Duodenal mucosa (tissue), 2 donors: ENCODE measurements at regions not wholly inside any gene's neighbourhood (a gene's known extent, or its start where the extent isn't known, plus 50 kb on each side); places are given as distances from the start of the nearest gene placed in this dataset.

Experiments used
- H3K27ac ChIP-seq: one replicate; pipeline ENCODE4 v1.7.0; 2013; ENCODE audit warnings: low read depth, low read length
- H3K27me3 ChIP-seq, 2 donors: one replicate each; pipeline ENCODE4 v1.7.0; 2013; ENCODE audit warnings: low read length in 2 of 2, control low read depth in 1 of 2; ENCODE audit not compliant: insufficient read depth in 2 of 2, control insufficient read depth in 1 of 2
- H3K36me3 ChIP-seq, 2 donors: one replicate each; pipeline ENCODE4 v1.7.0; 2013; ENCODE audit warnings: low read length in 2 of 2, control low read depth in 1 of 2; ENCODE audit not compliant: insufficient read depth in 2 of 2, control insufficient read depth in 1 of 2
- H3K4me1 ChIP-seq, 2 donors: one replicate each; pipeline ENCODE4 v1.7.0; 2013; ENCODE audit warnings: low read length in 2 of 2, control low read depth in 1 of 2; ENCODE audit not compliant: insufficient read depth in 2 of 2, control insufficient read depth in 1 of 2
- H3K4me3 ChIP-seq, 2 donors: one replicate each; pipeline ENCODE4 v1.7.0; 2013; ENCODE audit warnings: low read length in 2 of 2, low read depth in 1 of 2
- H3K9ac ChIP-seq, 2 donors: one replicate each; pipeline ENCODE4 v1.7.0; 2013; ENCODE audit warnings: low read length in 2 of 2, low read depth in 1 of 2
- H3K9me3 ChIP-seq, 2 donors: one replicate each; pipeline ENCODE4 v1.7.0; 2013; ENCODE audit warnings: low read length in 2 of 2, control low read depth in 1 of 2; ENCODE audit not compliant: control insufficient read depth in 1 of 2

DNA sequence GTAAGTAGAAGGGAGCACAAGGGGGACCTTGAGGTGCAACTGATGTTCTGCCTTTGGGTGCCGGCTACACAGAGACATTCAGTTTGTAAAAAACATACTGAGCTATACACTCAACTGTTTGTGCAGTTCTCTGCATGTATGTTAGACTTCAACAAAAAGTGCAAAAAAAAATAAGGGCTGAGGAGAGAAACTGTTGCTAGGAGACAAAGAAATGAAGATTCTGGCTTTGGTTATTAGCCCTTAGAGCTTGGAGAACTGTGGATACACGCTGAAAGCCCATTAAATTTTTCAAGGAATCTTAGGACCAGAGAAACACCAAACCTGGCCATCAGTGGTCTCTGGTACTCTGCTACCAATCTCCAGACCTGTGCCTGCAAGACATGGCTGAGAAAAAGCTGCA is 207.6 kb upstream of the NSMCE3 start:
- H3K9ac ChIP-seq = no peak overlapping the region
- no peak overlapping the region for H3K4me3 ChIP-seq
- H3K27me3 ChIP-seq = no peaks in the 10 kb centered on the region
- no peak overlapping the region for H3K27ac ChIP-seq
- no peaks in the 10 kb centered on the region for H3K36me3 ChIP-seq
- H3K9me3 ChIP-seq = no peaks in the 10 kb centered on the region
- no peaks in the 10 kb centered on the region for H3K4me1 ChIP-seq

DNA sequence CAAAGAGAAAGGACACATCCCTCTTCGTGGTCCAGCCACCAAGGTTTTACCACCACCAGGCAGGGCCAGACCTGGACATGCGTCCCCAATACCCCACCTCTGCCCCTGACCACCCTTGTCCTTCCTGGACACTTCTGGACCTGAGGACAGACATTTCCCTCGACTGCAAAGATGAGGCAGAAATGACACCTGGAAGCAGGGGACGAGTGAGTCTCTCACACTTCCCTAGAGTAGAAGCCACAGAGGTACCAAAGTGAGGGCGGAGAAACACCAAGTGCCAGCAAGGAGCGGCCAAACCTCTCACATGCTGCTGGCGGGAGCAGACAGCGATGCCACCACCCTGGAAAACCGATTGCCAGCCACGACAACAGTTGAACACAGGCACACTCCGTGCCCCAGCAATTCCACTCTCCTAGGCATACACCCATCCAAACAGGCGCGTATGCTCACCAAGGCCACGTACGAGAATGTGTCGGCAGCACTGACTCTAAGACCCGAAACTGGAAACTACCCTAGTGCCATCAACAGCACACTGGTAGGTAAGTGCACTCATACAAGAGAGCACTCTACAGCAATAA is 207.0 kb upstream of the NSMCE3 start:
- Histone ChIP-seq H3K4me1 (no peaks in the 10 kb centered on the region), H3K4me3 (no peak overlapping the region), H3K9ac (no peak overlapping the region), H3K36me3 (no peaks in the 10 kb centered on the region), H3K27ac (no peak overlapping the region), H3K9me3 (no peaks in the 10 kb centered on the region), H3K27me3 (no peaks in the 10 kb centered on the region)

DNA sequence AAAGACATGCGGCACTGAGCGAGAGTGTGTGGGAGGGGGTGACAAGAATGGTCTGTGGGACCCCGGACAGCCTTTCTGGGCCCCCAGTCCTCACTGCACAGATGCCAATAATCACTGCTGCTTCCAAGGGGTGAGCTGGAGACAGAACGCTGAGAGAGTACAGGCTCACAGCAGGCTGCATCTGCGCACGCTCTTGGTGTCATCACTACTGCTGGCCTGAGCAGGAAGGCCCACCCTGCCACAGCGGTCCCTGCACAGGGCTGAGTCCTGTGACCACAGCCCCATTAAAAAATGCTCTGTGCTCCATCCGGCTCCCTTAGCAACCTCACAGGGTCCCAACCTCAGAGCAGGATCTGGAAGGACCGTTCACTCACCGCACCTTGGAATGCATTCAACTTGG is 205.5 kb upstream of the NSMCE3 start:
- no peaks in the 10 kb centered on the region for H3K27me3 ChIP-seq
- H3K27ac ChIP-seq = no peak overlapping the region
- H3K36me3 ChIP-seq = no peaks in the 10 kb centered on the region
- H3K4me3 ChIP-seq = no peak overlapping the region
- H3K4me1 ChIP-seq = no peaks in the 10 kb centered on the region
- H3K9ac ChIP-seq = no peak overlapping the region
- H3K9me3 ChIP-seq = no peaks in the 10 kb centered on the region

DNA sequence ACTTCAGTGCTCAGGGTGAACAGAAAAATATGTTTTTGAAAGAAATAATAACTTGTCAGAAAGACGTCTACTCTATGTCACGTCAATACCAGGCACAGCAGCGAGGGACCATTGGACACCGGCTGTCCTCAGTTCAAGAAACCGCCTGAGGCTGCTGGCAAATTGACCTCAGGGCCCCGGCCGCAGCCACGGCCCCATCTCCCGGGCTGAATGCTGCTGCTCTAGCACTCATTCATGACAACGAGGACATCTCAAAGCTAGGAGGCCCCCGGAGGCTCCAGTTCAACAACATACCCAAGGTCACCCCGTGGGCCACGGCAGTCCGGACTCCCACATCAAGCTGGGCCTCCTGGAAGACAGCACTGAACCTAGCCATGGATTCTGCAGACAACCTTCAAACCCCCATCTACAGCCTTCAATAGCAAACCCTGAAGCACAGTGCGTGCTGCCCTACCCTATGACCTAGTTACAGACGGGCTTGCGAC is 204.0 kb upstream of the NSMCE3 start:
- Histone ChIP-seq H3K27me3 (no peaks in the 10 kb centered on the region), H3K27ac (no peak overlapping the region), H3K4me3 (no peak overlapping the region), H3K4me1 (no peaks in the 10 kb centered on the region), H3K9me3 (no peaks in the 10 kb centered on the region), H3K9ac (no peak overlapping the region), H3K36me3 (no peaks in the 10 kb centered on the region)

DNA sequence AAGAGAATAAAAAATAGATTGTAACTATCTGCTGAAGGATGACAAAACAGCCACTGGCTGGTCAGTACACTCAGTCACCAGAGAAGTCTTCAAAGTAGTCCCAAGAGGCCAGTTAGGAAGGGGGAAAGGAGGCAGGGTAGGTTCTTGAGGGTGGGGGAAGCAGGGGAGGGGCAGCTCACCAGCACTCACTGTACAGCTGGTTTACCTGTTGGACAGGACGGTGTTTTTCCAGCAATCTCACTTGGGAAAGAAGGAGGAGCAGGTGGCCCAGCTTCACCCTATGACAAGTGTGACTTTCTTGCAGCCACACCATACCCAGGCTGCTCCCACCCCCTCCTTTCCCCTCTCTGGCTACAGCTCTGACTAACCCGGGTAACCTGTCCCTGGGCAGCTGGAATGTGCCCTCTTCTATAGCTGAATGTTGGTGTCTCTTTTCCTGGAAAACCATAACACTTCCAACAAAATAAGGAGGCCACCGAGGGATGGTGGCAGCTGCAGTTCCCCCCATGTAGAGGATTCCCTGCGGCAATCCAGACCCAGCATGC is 203.4 kb upstream of the NSMCE3 start:
- Histone ChIP-seq H3K27ac (no peak overlapping the region), H3K4me1 (no peaks in the 10 kb centered on the region)

DNA sequence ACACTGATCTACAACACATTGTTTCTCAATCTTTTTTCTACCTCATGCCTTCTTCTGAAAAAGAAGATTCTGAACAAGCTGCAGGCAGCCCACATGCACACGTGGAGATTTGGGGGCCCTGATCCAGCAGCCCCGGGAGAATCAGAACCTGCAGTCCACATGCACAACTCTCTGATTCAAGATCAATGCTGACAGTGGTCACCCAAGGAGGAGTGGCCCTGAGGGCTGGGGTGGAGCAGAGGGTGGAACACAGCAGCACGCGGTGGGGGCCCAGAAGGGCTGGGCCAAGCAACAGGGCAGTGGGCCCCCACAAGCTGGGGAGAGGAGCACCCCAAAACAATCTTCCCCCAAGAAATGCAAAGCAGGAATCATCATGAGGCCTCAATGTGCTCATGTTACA is 202.1 kb upstream of the NSMCE3 start:
- Histone ChIP-seq H3K27me3 (no peaks in the 10 kb centered on the region), H3K4me1 (no peaks in the 10 kb centered on the region), H3K4me3 (no peak overlapping the region), H3K27ac (no peak overlapping the region), H3K9ac (no peak overlapping the region), H3K9me3 (no peaks in the 10 kb centered on the region), H3K36me3 (no peaks in the 10 kb centered on the region)

More for the DNA sequence above, 203.4 kb upstream of the NSMCE3 start:
- Histone ChIP-seq H3K27me3 (no peaks in the 10 kb centered on the region), H3K9ac (no peak overlapping the region), H3K4me3 (no peak overlapping the region), H3K9me3 (no peaks in the 10 kb centered on the region), H3K36me3 (no peaks in the 10 kb centered on the region)

DNA sequence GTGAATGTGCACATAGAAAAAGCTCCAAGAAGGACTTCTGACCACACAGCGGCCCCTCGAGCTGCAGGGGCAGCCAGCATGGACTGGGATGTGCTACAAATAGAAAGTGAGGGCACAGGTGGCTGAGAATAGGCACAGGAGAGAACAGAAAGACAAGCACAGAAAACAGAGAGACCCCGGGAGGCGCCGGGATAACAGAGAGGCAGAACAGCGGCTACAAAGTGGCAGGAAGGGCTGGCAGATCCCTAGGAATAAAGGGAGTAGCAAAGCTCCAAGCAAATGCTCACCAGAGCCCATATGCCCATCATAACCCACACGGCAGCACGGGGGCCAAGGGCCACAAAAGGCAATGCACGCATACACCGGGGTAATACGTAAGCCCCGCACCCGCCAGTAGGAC is 201.7 kb upstream of the NSMCE3 start:
- no peaks in the 10 kb centered on the region for H3K4me1 ChIP-seq
- H3K4me3 ChIP-seq = no peak overlapping the region
- no peaks in the 10 kb centered on the region for H3K27me3 ChIP-seq
- H3K9ac ChIP-seq = no peak overlapping the region
- H3K27ac ChIP-seq = no peak overlapping the region
- no peaks in the 10 kb centered on the region for H3K9me3 ChIP-seq
- H3K36me3 ChIP-seq = no peaks in the 10 kb centered on the region

DNA sequence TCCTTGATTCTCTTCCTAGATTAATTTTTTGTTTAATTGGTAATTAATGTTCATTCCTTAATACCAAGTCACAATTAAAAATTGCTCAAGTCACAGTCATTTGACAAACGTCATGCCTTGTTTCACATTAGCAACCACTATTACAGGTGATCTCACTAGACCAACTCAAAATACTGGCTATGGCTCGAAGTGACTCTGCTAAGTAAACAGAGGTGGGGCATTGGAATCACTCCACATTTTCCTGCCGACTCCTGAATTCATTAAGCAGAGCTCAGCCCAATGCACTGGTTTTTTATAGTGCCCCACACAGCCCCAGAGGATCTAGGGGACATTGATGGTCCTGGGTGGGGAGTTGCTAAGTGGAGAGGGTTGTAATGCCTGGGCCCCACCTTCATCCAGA is 201.2 kb upstream of the NSMCE3 start:
- Histone ChIP-seq H3K4me1 (no peaks in the 10 kb centered on the region), H3K9me3 (no peaks in the 10 kb centered on the region), H3K4me3 (no peak overlapping the region), H3K9ac (no peak overlapping the region), H3K27ac (no peak overlapping the region), H3K36me3 (no peaks in the 10 kb centered on the region), H3K27me3 (no peaks in the 10 kb centered on the region)

DNA sequence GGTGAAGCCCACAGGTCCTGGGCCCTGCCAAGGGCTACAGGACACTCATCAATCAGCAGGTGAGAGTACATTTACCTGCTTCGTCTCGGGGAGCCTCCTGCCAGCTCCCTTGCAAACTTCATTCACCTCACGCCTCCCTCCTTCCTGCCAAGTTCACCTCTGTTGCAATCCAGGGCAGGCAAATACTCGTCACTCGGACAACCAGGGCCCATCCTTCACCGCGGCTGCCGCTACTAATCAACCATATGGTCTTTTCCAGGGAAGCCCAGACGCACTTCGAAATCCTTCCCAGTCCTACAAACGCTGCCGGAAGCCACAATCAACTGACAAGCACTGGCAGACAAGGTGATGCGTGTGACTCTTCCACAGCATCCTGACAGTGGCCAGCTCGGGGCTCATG is 200.7 kb upstream of the NSMCE3 start:
- H3K36me3 ChIP-seq = no peaks in the 10 kb centered on the region
- H3K9ac ChIP-seq = no peak overlapping the region
- no peaks in the 10 kb centered on the region for H3K9me3 ChIP-seq
- no peaks in the 10 kb centered on the region for H3K27me3 ChIP-seq
- H3K4me1 ChIP-seq = no peaks in the 10 kb centered on the region
- no peak overlapping the region for H3K27ac ChIP-seq
- no peak overlapping the region for H3K4me3 ChIP-seq

DNA sequence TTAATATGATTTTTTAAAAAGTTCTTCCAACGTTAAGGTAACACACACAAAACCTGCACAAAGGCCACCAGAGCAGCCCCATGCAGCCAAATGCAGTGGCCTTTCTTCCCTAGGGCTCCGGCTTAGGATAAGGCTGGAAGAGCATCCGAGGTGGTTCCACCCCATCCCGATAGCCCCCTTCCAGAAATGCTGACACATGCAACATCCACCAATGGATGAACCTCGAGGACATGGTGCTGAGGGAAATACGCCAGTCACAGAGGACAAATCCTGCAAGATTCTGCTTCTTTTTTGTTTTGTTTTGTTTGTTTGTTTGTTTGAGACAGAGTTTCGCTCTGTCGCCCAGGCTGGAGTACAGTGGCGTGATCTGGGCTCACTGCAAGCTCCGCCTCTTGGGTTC is 199.3 kb upstream of the NSMCE3 start:
- Histone ChIP-seq H3K4me1 (no peaks in the 10 kb centered on the region), H3K9me3 (no peaks in the 10 kb centered on the region), H3K27ac (no peak overlapping the region), H3K4me3 (no peak overlapping the region), H3K27me3 (no peaks in the 10 kb centered on the region), H3K9ac (no peak overlapping the region), H3K36me3 (no peaks in the 10 kb centered on the region)

DNA sequence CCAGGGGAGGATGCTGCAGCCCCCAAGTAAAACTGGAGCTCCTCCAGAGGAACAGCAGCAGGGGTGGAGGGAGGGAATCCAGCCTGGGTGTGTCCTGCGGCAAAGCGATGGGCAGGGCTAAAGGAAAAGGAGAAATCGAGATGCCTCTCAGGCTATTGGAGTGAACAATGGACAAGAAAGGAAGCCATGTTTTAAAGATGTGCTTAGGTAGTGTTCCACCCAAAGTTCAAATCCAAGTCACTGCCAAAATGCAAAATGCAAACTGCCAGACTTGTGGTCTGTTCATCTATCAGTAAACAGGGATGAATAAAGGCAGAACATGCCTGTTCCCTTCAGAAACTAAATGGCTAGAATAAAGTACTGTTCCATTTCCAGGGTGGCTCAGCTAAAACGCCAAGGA is 197.5 kb upstream of the NSMCE3 start:
- Histone ChIP-seq H3K36me3 (no peaks in the 10 kb centered on the region), H3K4me1 (no peaks in the 10 kb centered on the region), H3K27me3 (no peaks in the 10 kb centered on the region), H3K27ac (no peak overlapping the region), H3K9me3 (no peaks in the 10 kb centered on the region), H3K9ac (no peak overlapping the region), H3K4me3 (no peak overlapping the region)
